Neuronal stem cell (in vitro differentiated cells): ENCODE measurements at regions not wholly inside any gene's neighbourhood (a gene's known extent, or its start where the extent isn't known, plus 50 kb on each side); places are given as distances from the start of the nearest gene placed in this dataset.

ENCODE experiments used
- DNase-seq: peaks from one replicate; pipeline ENCODE4 v3.0.0-alpha.2; 2013; ENCODE audit warnings: low spot score
- H2AFZ ChIP-seq: one replicate; pipeline ENCODE4 v1.6.1; 2013; ENCODE audit warnings: mild to moderate bottlenecking, low read length, inconsistent platforms
- H2AK5ac ChIP-seq: 2 replicates; pipeline ENCODE4 v1.6.1; 2013; ENCODE audit warnings: low read depth, mild to moderate bottlenecking, inconsistent platforms, low read length, moderate library complexity, mixed read lengths
- H2BK120ac ChIP-seq: 2 replicates; pipeline ENCODE4 v1.6.1; 2013; ENCODE audit warnings: low read depth, mild to moderate bottlenecking, inconsistent platforms, low read length, moderate library complexity, mixed read lengths
- H2BK12ac ChIP-seq: one replicate; pipeline ENCODE4 v1.6.1; 2013; ENCODE audit warnings: low read length, inconsistent platforms
- H2BK15ac ChIP-seq: 2 replicates; pipeline ENCODE4 v1.6.1; 2013; ENCODE audit warnings: mild to moderate bottlenecking, low read length, inconsistent platforms, mixed read lengths
- H2BK5ac ChIP-seq: one replicate; pipeline ENCODE4 v1.6.1; 2013; ENCODE audit warnings: inconsistent platforms, mild to moderate bottlenecking, low read length, moderate library complexity
- H3K14ac ChIP-seq: one replicate; pipeline ENCODE4 v1.6.1; 2013; ENCODE audit warnings: low read length, inconsistent platforms
- H3K18ac ChIP-seq: 2 replicates; pipeline ENCODE4 v1.6.1; 2013; ENCODE audit warnings: low read length, inconsistent platforms
- H3K23ac ChIP-seq: 2 replicates; pipeline ENCODE4 v1.6.1; 2013; ENCODE audit warnings: low read depth, mild to moderate bottlenecking, mixed read lengths, low read length, inconsistent platforms; ENCODE audit not compliant: poor library complexity
- H3K27ac ChIP-seq: replicated peaks from 3 replicates; pipeline ENCODE4 v1.5.1; 2013; ENCODE audit warnings: low read length, inconsistent platforms
- H3K27me3 ChIP-seq, 3 experiments: 2 replicates each; pipeline ENCODE4 v1.6.1; 2013; ENCODE audit warnings: low read length in 3 of 3, mild to moderate bottlenecking in 2 of 3, inconsistent platforms in 1 of 3, low read depth in 1 of 3, mixed read lengths in 1 of 3, moderate library complexity in 1 of 3; ENCODE audit not compliant: control insufficient read depth in 3 of 3, insufficient read depth in 3 of 3
- H3K36me3 ChIP-seq, 2 donors: replicated peaks in 1 of 2; 2 replicates each; pipeline ENCODE4 v1.6.1; 2013; ENCODE audit warnings: low read length in 2 of 2; ENCODE audit not compliant: control insufficient read depth in 2 of 2, insufficient read depth in 2 of 2
- H3K4ac ChIP-seq: 2 replicates; pipeline ENCODE4 v1.6.1; 2013; ENCODE audit warnings: inconsistent platforms, mild to moderate bottlenecking, low read length, moderate library complexity
- H3K4me1 ChIP-seq, 2 donors: 1 replicate in 1 of 2; 2 replicates in 1 of 2; pipeline ENCODE4 v1.6.1; 2013; ENCODE audit warnings: low read length in 2 of 2, low read depth in 1 of 2; ENCODE audit not compliant: control insufficient read depth in 2 of 2, insufficient read depth in 1 of 2
- H3K4me2 ChIP-seq: one replicate; pipeline ENCODE4 v1.6.1; 2013; ENCODE audit warnings: mild to moderate bottlenecking, low read length, inconsistent platforms; ENCODE audit not compliant: insufficient read depth, poor library complexity, severe bottlenecking
- H3K4me3 ChIP-seq, 2 donors: 2 replicates each; pipeline ENCODE4 v1.5.1; 2013; ENCODE audit warnings: low read length in 2 of 2, mild to moderate bottlenecking in 2 of 2, inconsistent platforms in 1 of 2, moderate library complexity in 1 of 2
- H3K79me1 ChIP-seq: one replicate; pipeline ENCODE4 v1.6.1; 2013; ENCODE audit warnings: low read depth, mild to moderate bottlenecking, inconsistent platforms, low read length, moderate library complexity
- H3K9ac ChIP-seq: one replicate; pipeline ENCODE4 v1.6.1; 2013; ENCODE audit warnings: mild to moderate bottlenecking, low read depth, low read length, inconsistent platforms; ENCODE audit not compliant: poor library complexity
- H3K9me3 ChIP-seq, 2 donors: replicated peaks in 1 of 2; 2 replicates each; pipeline versions ENCODE3 to v1.6.1; 2013; ENCODE audit warnings: low read length in 2 of 2, mild to moderate bottlenecking in 2 of 2, inconsistent platforms in 1 of 2, low read depth in 1 of 2, mixed read lengths in 1 of 2, moderate library complexity in 1 of 2; ENCODE audit not compliant: control insufficient read depth in 2 of 2, insufficient read depth in 1 of 2
- H4K8ac ChIP-seq: one replicate; pipeline ENCODE4 v1.6.1; 2013; ENCODE audit warnings: low read depth, mild to moderate bottlenecking, inconsistent platforms, low read length, moderate library complexity
- H4K91ac ChIP-seq: one replicate; pipeline ENCODE4 v1.6.1; 2013; ENCODE audit warnings: low read length, low read depth, mild to moderate bottlenecking, inconsistent platforms; ENCODE audit not compliant: poor library complexity
- WGBS, 2 donors: extraction: QIAGEN DNeasy Blood & Tissue Kit; methylation state at CpG; one replicate each; pipeline ENCODE4 v1.1.7; 2013; ENCODE audit warnings: missing lambda C conversion rate in 2 of 2, mixed read lengths in 1 of 2; ENCODE audit not compliant: insufficient read length in 2 of 2, insufficient replicate concordance in 1 of 2; ENCODE audit errors: extremely low coverage in 2 of 2; 5-methylcytosine and 5-hydroxymethylcytosine counted together

- H4K91ac ChIP-seq = no peak overlapping the region
- no CpG with 5 or more reads among the region's 1 CpG for WGBS, 2 donors
- no peak overlapping the region for H2BK120ac ChIP-seq
- H2AK5ac ChIP-seq = no peak overlapping the region
- H3K4me1 ChIP-seq = no peaks in the 10 kb centered on the region
- H3K9ac ChIP-seq = no peak overlapping the region
- no peak overlapping the region for H2BK5ac ChIP-seq
- no peak overlapping the region for H2AFZ ChIP-seq
- peaks cover 3 to 19% of the 10 kb centered on the region in 2 donors for H3K9me3 ChIP-seq
- H3K27ac ChIP-seq = no peak overlapping the region
- H3K14ac ChIP-seq = no peak overlapping the region
- no peak overlapping the region for H3K4me2 ChIP-seq
- no peak overlapping the region for H2BK12ac ChIP-seq
- H3K18ac ChIP-seq = no peak overlapping the region
- H3K79me1 ChIP-seq = no peaks in the 10 kb centered on the region
- no peak overlapping the region for H2BK15ac ChIP-seq
- no peaks in the 10 kb centered on the region for H3K36me3 ChIP-seq
- H3K4ac ChIP-seq = no peak overlapping the region
- DNase-seq = no peak
- no peak overlapping the region for H4K8ac ChIP-seq
- no peaks in the 10 kb centered on the region for H3K27me3 ChIP-seq
- H3K23ac ChIP-seq = no peak overlapping the region
- no peak overlapping the region for H3K4me3 ChIP-seq
These were observed 823.2 kb upstream of the LCORL start for GRCh38 chr4:18844726-18845125.

DNA sequence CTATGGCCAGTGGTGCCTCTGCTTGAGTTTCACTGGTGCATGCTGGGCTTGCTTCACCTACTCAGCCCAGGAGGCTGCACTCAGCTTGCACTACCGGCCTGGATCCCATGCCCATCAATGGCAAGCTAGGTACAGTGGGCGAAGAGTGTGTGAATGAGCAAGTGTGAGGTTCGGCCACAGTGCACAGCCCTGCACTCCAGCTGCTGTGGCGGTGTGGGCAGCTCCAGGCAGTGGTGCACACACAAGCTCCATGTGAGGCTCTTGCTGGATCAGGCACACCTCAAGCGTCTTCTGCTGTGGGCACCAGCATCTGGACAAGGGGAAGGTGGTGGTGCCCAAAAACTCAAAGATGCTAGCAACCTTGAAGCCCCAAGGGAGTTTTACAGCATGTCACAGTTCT, 820.9 kb upstream of the LCORL start:
- peak overlapping the region; percentile 80 for H3K18ac ChIP-seq
- no peak for DNase-seq
- H3K14ac ChIP-seq = no peak overlapping the region
- peaks cover 3 to 19% of the 10 kb centered on the region in 2 donors for H3K9me3 ChIP-seq
- no peak overlapping the region for H3K27ac ChIP-seq
- no peak overlapping the region for H2AK5ac ChIP-seq
- H3K4me1 ChIP-seq = no peaks in the 10 kb centered on the region
- no CpG with 5 or more reads among the region's 5 CpGs for WGBS, 2 donors
- H3K4me3 ChIP-seq = peak overlapping the region in 1 of 2 donors; percentile 18
- H3K4me2 ChIP-seq = no peak overlapping the region
- no peak overlapping the region for H2BK5ac ChIP-seq
- no peak overlapping the region for H2AFZ ChIP-seq
- H2BK15ac ChIP-seq = no peak overlapping the region
- no peak overlapping the region for H2BK120ac ChIP-seq
- H3K4ac ChIP-seq = no peak overlapping the region
- no peaks in the 10 kb centered on the region for H3K79me1 ChIP-seq
- H3K27me3 ChIP-seq = no peaks in the 10 kb centered on the region
- H3K36me3 ChIP-seq = no peaks in the 10 kb centered on the region
- peak overlapping the region; percentile 9 for H4K91ac ChIP-seq
- no peak overlapping the region for H3K9ac ChIP-seq
- no peak overlapping the region for H2BK12ac ChIP-seq
- H3K23ac ChIP-seq = no peak overlapping the region
- no peak overlapping the region for H4K8ac ChIP-seq

GRCh38 chr4:18840481-18840880, 818.9 kb upstream of the LCORL start:
- Histone ChIP-seq H3K36me3 (no peaks in the 10 kb centered on the region), H2BK12ac (no peak overlapping the region), H4K91ac (no peak overlapping the region), H3K4me2 (no peak overlapping the region), H3K27ac (no peak overlapping the region), H3K79me1 (no peaks in the 10 kb centered on the region), H3K4me3 (no peak overlapping the region), H3K18ac (no peak overlapping the region), H2AK5ac (no peak overlapping the region), H3K4me1 (no peaks in the 10 kb centered on the region), H3K9me3 (peaks cover 3 to 19% of the 10 kb centered on the region in 2 donors), H2BK120ac (no peak overlapping the region), H2BK5ac (no peak overlapping the region), H3K4ac (no peak overlapping the region), H2AFZ (peak overlapping the region; percentile 42), H3K27me3 (no peaks in the 10 kb centered on the region), H3K23ac (no peak overlapping the region), H2BK15ac (no peak overlapping the region), H3K9ac (no peak overlapping the region), H4K8ac (no peak overlapping the region), H3K14ac (no peak overlapping the region)
- DNase-seq = no peak
- no CpG with 5 or more reads among the region's 3 CpGs for WGBS, 2 donors

- no peak overlapping the region for H3K4me3 ChIP-seq
- H2AFZ ChIP-seq = no peak overlapping the region
- H4K8ac ChIP-seq = no peak overlapping the region
- H3K4me2 ChIP-seq = no peak overlapping the region
- no peak overlapping the region for H3K9ac ChIP-seq
- no CpG with 5 or more reads among the region's 4 CpGs for WGBS, 2 donors
- H3K18ac ChIP-seq = no peak overlapping the region
- H3K23ac ChIP-seq = no peak overlapping the region
- no peaks in the 10 kb centered on the region for H3K27me3 ChIP-seq
- H3K27ac ChIP-seq = no peak overlapping the region
- DNase-seq = no peak
- no peaks in the 10 kb centered on the region for H3K79me1 ChIP-seq
- H3K4me1 ChIP-seq = no peaks in the 10 kb centered on the region
- no peak overlapping the region for H3K4ac ChIP-seq
- H3K9me3 ChIP-seq = peaks cover 0 to 6% of the 10 kb centered on the region in 2 donors
- no peak overlapping the region for H2BK15ac ChIP-seq
- H2BK5ac ChIP-seq = no peak overlapping the region
- H2BK12ac ChIP-seq = no peak overlapping the region
- H3K36me3 ChIP-seq = no peaks in the 10 kb centered on the region
- H2AK5ac ChIP-seq = no peak overlapping the region
- no peak overlapping the region for H4K91ac ChIP-seq
- H2BK120ac ChIP-seq = no peak overlapping the region
- no peak overlapping the region for H3K14ac ChIP-seq
These were observed 794.8 kb upstream of the LCORL start for GRCh38 chr4:18816228-18816895.
